ENCODE measurements at regions not wholly inside any gene's neighbourhood (a gene's known extent, or its start where the extent isn't known, plus 50 kb on each side); places are given as distances from the start of the nearest gene placed in this dataset.

DNA sequence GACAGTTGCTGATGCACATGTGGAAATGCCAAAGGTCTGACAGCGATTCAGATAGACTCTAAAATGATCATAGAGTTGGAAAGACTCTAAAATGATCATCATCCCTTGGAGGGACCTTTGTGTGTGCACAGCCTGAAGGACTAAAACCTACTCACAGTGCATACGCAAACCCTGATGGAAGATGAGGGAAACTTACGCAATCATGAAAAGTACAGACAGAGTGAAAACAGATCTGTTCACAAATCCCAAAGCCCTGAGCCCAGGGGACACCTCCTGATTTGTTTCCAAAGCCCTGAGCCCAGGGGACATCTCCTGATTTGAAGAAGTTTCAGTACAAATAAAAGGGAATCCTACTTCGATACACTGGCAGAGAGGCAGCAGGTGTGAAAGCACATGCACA is 79.3 kb upstream of the PROX1 start:
- no peak for DNase-seq

- no peak for DNase-seq
These were observed 73.4 kb upstream of the PROX1 start for GRCh38 chr1:213914392-213914791.

GRCh38 chr1:213921311-213921710 is 66.5 kb upstream of the PROX1 start:
- DNase-seq = no peak

GRCh38 chr1:213921712-213922111 is 66.1 kb upstream of the PROX1 start:
- DNase-seq = no peak

DNA sequence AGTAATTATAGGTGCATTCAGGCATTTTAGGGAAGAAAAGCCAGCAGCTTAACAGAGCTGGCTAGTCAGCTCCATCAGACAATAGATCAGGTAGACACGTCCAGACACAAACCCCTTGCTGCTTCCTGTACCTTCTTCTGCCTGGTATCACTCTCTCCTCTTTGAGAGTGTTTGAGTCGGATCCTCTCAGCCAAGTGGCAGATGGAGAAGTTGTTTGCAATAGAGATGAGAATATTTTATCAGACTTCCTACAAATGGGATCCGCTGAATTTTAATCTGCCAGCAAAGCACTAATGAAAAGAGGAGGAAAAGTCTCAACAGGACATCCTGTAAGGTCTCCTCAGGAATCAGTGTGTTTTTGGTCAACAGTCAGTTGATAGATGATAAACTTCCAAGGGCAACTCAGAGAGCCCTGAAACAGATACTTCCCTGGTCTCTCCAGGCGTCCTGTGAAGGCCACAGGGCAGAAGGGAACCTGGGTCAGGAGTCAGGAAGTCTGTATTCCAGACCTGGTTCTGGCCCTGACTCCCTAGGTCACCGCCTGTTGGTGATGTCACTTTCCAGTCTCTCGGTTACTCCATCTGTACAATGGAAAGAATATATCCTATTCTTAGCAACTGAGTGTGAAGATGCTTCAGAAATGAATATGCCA is 62.1 kb upstream of the PROX1 start:
- no peak for DNase-seq

DNA sequence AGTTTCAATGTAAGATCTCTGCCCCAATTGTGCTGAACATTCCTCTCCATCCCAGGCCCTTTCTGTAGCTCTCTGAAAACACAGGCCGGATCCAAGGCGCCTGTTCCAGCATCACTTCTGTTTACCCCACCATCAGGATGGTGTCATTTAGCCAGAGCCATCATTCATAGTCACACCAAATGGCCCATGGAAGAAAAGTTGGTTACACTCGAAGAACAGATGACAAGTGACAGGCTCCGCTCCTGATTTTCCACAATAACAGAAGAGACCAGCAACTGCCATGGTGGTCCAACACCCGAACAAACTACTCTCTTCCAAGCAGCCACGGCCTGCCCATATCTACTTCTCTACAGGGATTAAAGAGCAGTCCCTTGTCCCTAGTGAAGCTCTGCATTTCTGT is 59.9 kb upstream of the PROX1 start:
- DNase-seq = no peak

GRCh38 chr1:213929398-213929797 is 58.4 kb upstream of the PROX1 start:
- no peak for DNase-seq

- no peak for DNase-seq
These were observed 55.9 kb upstream of the PROX1 start for GRCh38 chr1:213931836-213932235.

DNA sequence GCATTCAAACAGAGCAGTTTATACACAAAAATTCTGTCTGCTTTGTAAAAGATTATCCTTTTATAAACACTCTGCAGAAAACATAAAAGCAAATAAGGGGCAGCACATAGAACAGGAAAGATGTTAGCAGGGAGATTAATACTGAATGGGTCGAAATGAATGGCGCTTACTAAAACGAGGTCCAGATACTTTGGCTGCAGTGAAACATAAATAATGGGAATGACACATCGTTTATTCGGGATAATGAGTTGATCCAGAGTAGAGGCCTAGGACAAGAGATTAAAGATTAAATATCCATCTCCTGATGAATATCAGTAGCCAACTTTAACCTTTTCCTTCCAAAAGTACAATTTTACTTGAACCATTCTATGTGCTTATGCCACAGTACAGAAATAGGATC is 54.4 kb upstream of the PROX1 start:
- DNase-seq = no peak

- DNase-seq = no peak
These were observed 53.1 kb upstream of the PROX1 start for GRCh38 chr1:213934649-213935048.

- no peak for DNase-seq
These were observed 51.2 kb upstream of the PROX1 start for GRCh38 chr1:213936571-213936970.
